ENCODE measurements at regions not wholly inside any gene's neighbourhood (a gene's known extent, or its start where the extent isn't known, plus 50 kb on each side); places are given as distances from the start of the nearest gene placed in this dataset.
"Not testable (repeated sequence)": the region's sequence is repeated elsewhere in the genome, so short reads cannot be mapped to it uniquely, and the experiment has no call there.

DNA sequence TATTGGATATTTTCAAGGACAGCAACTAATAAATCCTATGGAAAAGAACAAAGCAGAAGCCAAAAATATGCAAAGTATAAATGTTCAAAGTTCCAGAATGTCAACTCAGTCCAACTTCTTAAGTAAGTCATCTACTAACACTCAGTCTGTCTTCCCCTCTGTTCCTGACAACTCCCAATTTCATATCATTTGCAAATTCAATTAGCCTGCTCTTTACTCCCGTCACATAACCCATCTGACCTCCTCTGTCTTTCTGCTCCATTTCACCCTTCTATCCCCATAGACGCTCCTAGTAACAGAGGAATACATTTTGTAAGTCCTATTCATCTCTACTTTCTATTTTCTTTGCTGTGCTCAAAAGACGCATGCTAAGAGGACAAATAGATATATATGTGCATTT is 659.8 kb upstream of the MEF2C start:
- no peak overlapping the region for H3K4me3 ChIP-seq (ENCODE audit: low read length)
- TF ChIP-seq, protein P1, sequence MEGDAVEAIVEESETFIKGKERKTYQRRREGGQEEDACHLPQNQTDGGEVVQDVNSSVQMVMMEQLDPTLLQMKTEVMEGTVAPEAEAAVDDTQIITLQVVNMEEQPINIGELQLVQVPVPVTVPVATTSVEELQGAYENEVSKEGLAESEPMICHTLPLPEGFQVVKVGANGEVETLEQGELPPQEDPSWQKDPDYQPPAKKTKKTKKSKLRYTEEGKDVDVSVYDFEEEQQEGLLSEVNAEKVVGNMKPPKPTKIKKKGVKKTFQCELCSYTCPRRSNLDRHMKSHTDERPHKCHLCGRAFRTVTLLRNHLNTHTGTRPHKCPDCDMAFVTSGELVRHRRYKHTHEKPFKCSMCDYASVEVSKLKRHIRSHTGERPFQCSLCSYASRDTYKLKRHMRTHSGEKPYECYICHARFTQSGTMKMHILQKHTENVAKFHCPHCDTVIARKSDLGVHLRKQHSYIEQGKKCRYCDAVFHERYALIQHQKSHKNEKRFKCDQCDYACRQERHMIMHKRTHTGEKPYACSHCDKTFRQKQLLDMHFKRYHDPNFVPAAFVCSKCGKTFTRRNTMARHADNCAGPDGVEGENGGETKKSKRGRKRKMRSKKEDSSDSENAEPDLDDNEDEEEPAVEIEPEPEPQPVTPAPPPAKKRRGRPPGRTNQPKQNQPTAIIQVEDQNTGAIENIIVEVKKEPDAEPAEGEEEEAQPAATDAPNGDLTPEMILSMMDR (conservative IDR thresholded peaks at IDR 0.05; ENCODE audit: low read depth, low read length): no peak
- no peak for DNase-seq (ENCODE audit: low read depth)

- no peak overlapping the region for H3K4me3 ChIP-seq (ENCODE audit: low read length)
- DNase-seq (ENCODE audit: low read depth): no peak
- TF ChIP-seq, protein P1 (conservative IDR thresholded peaks at IDR 0.05; ENCODE audit: low read depth, low read length): no peak
Measured at GRCh38 chr5:89537800-89538199, 654.8 kb upstream of the MEF2C start.

DNA sequence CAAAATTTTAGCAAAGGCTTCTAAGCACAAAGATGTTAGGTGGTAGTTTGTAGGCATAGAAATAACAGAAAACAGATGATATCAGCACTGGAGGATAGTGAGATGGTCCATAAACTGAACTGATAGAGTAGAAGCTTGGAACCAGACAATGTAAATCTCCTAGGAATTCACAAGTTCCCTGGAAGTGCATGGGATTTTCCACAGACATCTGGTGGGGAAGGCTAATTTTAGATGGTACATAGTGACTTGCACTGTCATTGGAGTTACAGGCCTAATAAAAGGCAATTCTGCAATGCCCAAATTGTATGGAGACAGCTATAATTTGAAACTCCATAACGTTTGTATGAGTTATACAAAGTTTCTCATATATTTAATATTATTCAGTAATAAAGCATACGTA is 653.0 kb upstream of the MEF2C start:
- H3K4me3 ChIP-seq (ENCODE audit: low read length): no peak overlapping the region
- TF ChIP-seq, protein P1 (conservative IDR thresholded peaks at IDR 0.05; ENCODE audit: low read depth, low read length): no peak

DNA sequence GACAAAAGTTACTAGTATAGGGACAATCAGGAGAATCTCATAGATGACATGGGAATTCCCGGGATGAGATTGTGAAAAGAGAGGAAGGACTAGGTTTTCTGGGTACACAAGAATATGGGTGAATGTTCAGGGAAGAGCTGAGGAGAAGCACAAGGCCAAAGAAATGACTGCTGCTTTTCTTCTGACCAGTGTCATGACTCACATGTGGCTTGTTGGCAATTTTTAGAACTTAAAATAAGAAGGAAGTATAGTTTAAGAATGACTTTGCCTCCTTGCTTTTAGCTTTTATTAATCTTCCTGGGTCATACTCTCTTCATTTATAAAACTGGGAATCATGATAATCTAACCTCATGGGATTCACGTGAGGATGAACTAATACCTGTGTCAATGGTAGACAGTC is 652.4 kb upstream of the MEF2C start:
- no peak for DNase-seq (ENCODE audit: low read depth)
- H3K4me3 ChIP-seq (ENCODE audit: low read length): no peak overlapping the region
- TF ChIP-seq, protein P1 (conservative IDR thresholded peaks at IDR 0.05; ENCODE audit: low read depth, low read length): no peak

More for the DNA sequence above, 653.0 kb upstream of the MEF2C start:
- no peak for DNase-seq (ENCODE audit: low read depth)

DNA sequence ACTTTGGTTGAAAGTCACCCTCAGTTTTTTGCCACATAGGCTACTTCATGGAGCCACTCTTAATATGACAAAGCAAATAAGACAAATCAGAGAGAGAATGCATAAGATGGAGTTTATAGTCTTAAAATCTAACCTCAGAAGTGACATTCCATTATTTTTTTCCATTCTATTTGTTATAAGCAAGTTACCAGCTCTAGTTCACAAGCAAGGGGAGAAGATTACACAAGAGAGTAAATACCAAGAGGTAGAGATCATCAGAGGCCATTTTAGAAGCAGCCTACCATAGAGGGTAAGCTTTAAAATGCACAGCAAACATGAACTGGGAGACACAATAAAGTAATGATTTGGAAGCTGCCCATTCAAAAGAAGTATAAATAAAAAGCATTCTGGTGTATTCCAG is 651.3 kb upstream of the MEF2C start:
- DNase-seq (ENCODE audit: low read depth): no peak
- TF ChIP-seq, protein P1 (conservative IDR thresholded peaks at IDR 0.05; ENCODE audit: low read depth, low read length): no peak
- no peak overlapping the region for H3K4me3 ChIP-seq (ENCODE audit: low read length)

DNA sequence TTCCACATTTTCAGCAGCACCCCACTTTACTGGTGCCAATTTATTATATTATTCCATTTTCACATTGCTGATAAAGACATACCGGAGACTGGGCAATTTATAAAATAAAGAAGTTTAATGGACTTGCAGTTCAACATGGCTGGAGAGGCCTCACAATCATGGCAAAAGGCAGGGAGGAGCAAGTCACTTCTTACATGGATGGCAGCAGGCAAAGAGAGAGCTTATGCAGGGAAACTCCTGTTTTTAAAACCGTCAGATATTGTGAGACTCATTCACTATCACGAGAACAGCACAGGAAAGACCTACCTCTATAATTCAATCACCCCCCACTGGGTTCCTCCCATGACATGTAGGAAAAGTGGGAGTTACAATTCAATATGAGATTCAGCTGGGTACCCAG is 641.8 kb upstream of the MEF2C start:
- H3K4me3 ChIP-seq (ENCODE audit: low read length): no peak overlapping the region
- TF ChIP-seq, protein P1 (conservative IDR thresholded peaks at IDR 0.05; ENCODE audit: low read depth, low read length): no peak
- no peak for DNase-seq (ENCODE audit: low read depth)

- DNase-seq (ENCODE audit: low read depth); H3K4me3 ChIP-seq (ENCODE audit: low read length): not testable (repeated sequence)
Measured at GRCh38 chr5:89523867-89524266, 640.9 kb upstream of the MEF2C start.

- DNase-seq (ENCODE audit: low read depth): no peak
- TF ChIP-seq, protein P1 (conservative IDR thresholded peaks at IDR 0.05; ENCODE audit: low read depth, low read length): no peak
- no peak overlapping the region for H3K4me3 ChIP-seq (ENCODE audit: low read length)
Measured at GRCh38 chr5:89520771-89521170, 637.8 kb upstream of the MEF2C start.

All from retinal pigment epithelial cell (primary cell).